ENCODE measurements at regions not wholly inside any gene's neighbourhood (a gene's known extent, or its start where the extent isn't known, plus 50 kb on each side); places are given as distances from the start of the nearest gene placed in this dataset.
A peak's percentile ranks its signal among the peaks of the same experiment; 100 is the strongest.

DNA sequence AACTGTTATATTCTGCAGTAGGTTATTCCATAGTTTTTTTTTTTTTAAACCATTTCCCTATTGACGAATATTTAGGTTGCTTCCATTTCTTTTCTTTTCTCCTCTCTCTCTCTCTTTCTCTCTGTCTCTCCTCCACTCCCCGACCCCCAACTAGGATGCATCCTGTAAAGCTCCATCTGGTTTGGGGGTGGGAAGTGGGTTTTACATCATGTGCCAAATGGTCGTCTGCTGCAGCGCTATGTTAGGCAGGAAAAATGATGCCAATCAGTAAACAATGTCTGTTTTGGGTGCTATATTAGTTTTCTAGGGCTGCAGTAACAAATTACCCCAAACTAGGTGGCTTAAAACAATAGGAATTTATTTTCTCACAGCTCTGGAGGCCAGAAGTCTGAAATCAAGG, 465.0 kb downstream of the AACS start:
- Histone ChIP-seq H2AFZ (ENCODE audit: low read length) (no peak overlapping the region), H3K4me3 (ENCODE audit: extremely low read depth in 1 of 4, insufficient read depth in 2 of 4, low read depth in 3 of 4, low read length in 4 of 4) (no peak overlapping the region), H4K91ac (replicated peaks; ENCODE audit: insufficient read length, low read length) (no peak overlapping the region), H4K20me1 (replicated peaks in 1 of 2; ENCODE audit: control insufficient read depth in 1 of 2, insufficient read depth in 2 of 2, low read length in 2 of 2) (peaks cover 0 to 3% of the 10 kb centered on the region in 2 experiments), H3K27ac (ENCODE audit: low read depth, low read length) (no peak overlapping the region), H4K5ac (ENCODE audit: insufficient read length, low read depth, low read length) (no peak overlapping the region), H3K18ac (ENCODE audit: extremely low read depth, low read length) (no peak overlapping the region), H3K56ac (replicated peaks; ENCODE audit: insufficient read length, low read depth, low read length) (no peak overlapping the region), H2BK15ac (ENCODE audit: low read length) (no peak overlapping the region), H2BK20ac (ENCODE audit: low read length) (no peak overlapping the region), H3K4me1 (replicated peaks in 1 of 4; ENCODE audit: control insufficient read depth in 3 of 4, insufficient read depth in 4 of 4, low read length in 3 of 4) (peaks cover 0 to 2% (median 1%) of the 10 kb centered on the region in 4 experiments; a peak in 2 of 7 replicates), H3K79me2 (ENCODE audit: control insufficient read depth in 1 of 2, insufficient read depth in 2 of 2, low read length in 2 of 2) (no peaks in the 10 kb centered on the region), H3K14ac (ENCODE audit: insufficient read length) (no peak overlapping the region), H2BK5ac (ENCODE audit: low read depth, low read length) (no peak overlapping the region), H2BK12ac (ENCODE audit: low read depth, low read length) (no peak overlapping the region), H3K79me1 (ENCODE audit: low read depth, low read length) (no peaks in the 10 kb centered on the region; the same call in 1 of the 2 replicates), H3K4ac (replicated peaks; ENCODE audit: insufficient read length, low read depth, low read length) (no peak overlapping the region), H2AK5ac (ENCODE audit: low read depth, low read length) (no peak overlapping the region), H2BK120ac (replicated peaks; ENCODE audit: low read depth, low read length) (no peak overlapping the region), H4K8ac (ENCODE audit: extremely low read depth, insufficient read depth, low read length) (no peak overlapping the region), H3K23me2 (ENCODE audit: low read depth, low read length) (peaks cover 11% of the 10 kb centered on the region; the same call in 1 of the 2 replicates), H3K27me3 (replicated peaks in 1 of 4; ENCODE audit: control insufficient read depth in 3 of 4, extremely low read depth in 1 of 4, insufficient read depth in 3 of 4, low read length in 3 of 4) (no peaks in the 10 kb centered on the region), H3K23ac (ENCODE audit: insufficient read length) (no peak overlapping the region), H3K9me3 (ENCODE audit: insufficient read depth in 2 of 2, low read depth in 1 of 2, low read length in 1 of 2) (no peaks in the 10 kb centered on the region), H3K36me3 (ENCODE audit: control insufficient read depth in 2 of 4, insufficient read depth in 4 of 4, low read length in 3 of 4) (no peaks in the 10 kb centered on the region; a peak in 1 of 8 replicates), H3K9ac (replicated peaks in 1 of 4; ENCODE audit: extremely low read depth in 1 of 4, low read depth in 3 of 4, low read length in 3 of 4) (0 out of 7 replicates have a peak overlapping the region, but pooled peaks of 1 of the 4 experiments have one; percentile 32), H3K4me2 (ENCODE audit: insufficient read depth in 1 of 2, low read depth in 2 of 2, low read length in 2 of 2) (no peak overlapping the region)
- ChIA-PET POLR2A (ENCODE audit: partially characterized antibody) (no interaction called here), CTCF (ENCODE audit: partially characterized antibody) (interaction anchor here (0.6 to 2.5 kb wide), 9 partner anchors 9 to 711 kb away, joined by 3 to 8 read pairs (median 3); no protein-coding TSS in a partner anchor)
- DNase-seq (ENCODE audit: low read depth in 1 of 2, low spot score in 2 of 2): no peak
- no peak for FAIRE-seq
- WGBS, 2 experiments (ENCODE audit: extremely low coverage in 1 of 2, insufficient coverage in 1 of 2, insufficient read length in 1 of 2, insufficient replicate concordance in 2 of 2, low coverage in 1 of 2, low lambda C conversion rate in 2 of 2, missing lambda C conversion rate in 1 of 2): 87% methylated on average over 4 of the region's 4 CpGs; no CpG with 5 or more reads in 1 of the 2 experiments
- TF ChIP-seq ASH2L (IDR thresholded peaks at IDR 0.05; ENCODE audit: low read length): no peak
- TF ChIP-seq FOSL1 (IDR thresholded peaks at IDR 0.05; ENCODE audit: insufficient read depth, low read depth, low read length): no peak
- TF ChIP-seq HDAC2 (IDR thresholded peaks at IDR 0.05; ENCODE audit: borderline replicate concordance in 1 of 2, low read depth in 2 of 2, low read length in 2 of 2): no peak
- TF ChIP-seq EP300 (IDR thresholded peaks at IDR 0.05; ENCODE audit: borderline replicate concordance in 1 of 2, low read depth in 2 of 2, low read length in 2 of 2): no peak
- no peak for TF ChIP-seq SP1 (IDR thresholded peaks at IDR 0.05; ENCODE audit: low read depth, low read length)
- TF ChIP-seq TEAD4 (IDR thresholded peaks at IDR 0.05; ENCODE audit: low read depth, low read length): no peak
- no peak for TF ChIP-seq CBX8 (IDR thresholded peaks at IDR 0.05; ENCODE audit: borderline replicate concordance, low read depth, low read length)
- TF ChIP-seq TBP (IDR thresholded peaks at IDR 0.05; ENCODE audit: low read depth, low read length): no peak
- no peak for TF ChIP-seq MAFK (IDR thresholded peaks at IDR 0.05; ENCODE audit: low read depth, low read length)
- no peak for TF ChIP-seq RFX5 (IDR thresholded peaks at IDR 0.05; ENCODE audit: borderline replicate concordance, low read depth, low read length)
- no peak for TF ChIP-seq RNF2 (IDR thresholded peaks at IDR 0.05; ENCODE audit: borderline replicate concordance, low read depth, low read length, missing control alignments, poor library complexity, severe bottlenecking)
- no peak for TF ChIP-seq SP4 (IDR thresholded peaks at IDR 0.05; ENCODE audit: low read length)
- no peak for TF ChIP-seq RAD21 (IDR thresholded peaks at IDR 0.05 in 1 of 2, conservative IDR thresholded peaks at IDR 0.05 in 1 of 2; ENCODE audit: low read depth in 2 of 2, low read length in 2 of 2)
- TF ChIP-seq KDM1A (IDR thresholded peaks at IDR 0.05; ENCODE audit: borderline replicate concordance, low read length): no peak
